ENCODE measurements at regions not wholly inside any gene's neighbourhood (a gene's known extent, or its start where the extent isn't known, plus 50 kb on each side); places are given as distances from the start of the nearest gene placed in this dataset.
"Not testable (repeated sequence)": the region's sequence is repeated elsewhere in the genome, so short reads cannot be mapped to it uniquely, and the experiment has no call there.

- TF ChIP-seq CTCF (IDR thresholded peaks at IDR 0.05; ENCODE audit: insufficient read depth, low read depth, low read length); EZH2 (IDR thresholded peaks at IDR 0.05; ENCODE audit: insufficient read depth, low read length): not testable (repeated sequence)
Observed at GRCh38 chr16:88165683-88166082, 214.4 kb downstream of the BANP start.
